SU-DHL-6 (cell line): ENCODE measurements at regions not wholly inside any gene's neighbourhood (a gene's known extent, or its start where the extent isn't known, plus 50 kb on each side); places are given as distances from the start of the nearest gene placed in this dataset.

Experiments used
- H2AFZ ChIP-seq: fragments of 200-600 bp; sonication (generic); 2 replicates; pipeline ENCODE4 v1.6.1; 2014; ENCODE audit warnings: low read depth, mild to moderate bottlenecking, moderate library complexity, mixed read lengths, antibody characterized with exemption, low read length; ENCODE audit not compliant: severe bottlenecking
- H3F3A ChIP-seq: fragments of 200-600 bp; shearing (Covaris generic); 2 replicates; pipeline ENCODE4 v1.6.0; 2016; ENCODE audit warnings: antibody characterized with exemption, mild to moderate bottlenecking; ENCODE audit not compliant: insufficient read depth
- H3K27ac ChIP-seq: fragments of 200-600 bp; sonication (generic); 2 replicates; pipeline ENCODE4 v1.5.1; 2016; ENCODE audit warnings: low read depth, mild to moderate bottlenecking, low read length, moderate library complexity, mixed read lengths
- H3K27me3 ChIP-seq: fragments of 200-600 bp; sonication (generic), shearing (Covaris generic); 2 replicates; pipeline ENCODE4 v1.6.0; 2014; ENCODE audit warnings: mild to moderate bottlenecking, low read length
- H3K36me3 ChIP-seq: fragments of 200-600 bp; sonication (generic); 2 replicates; pipeline ENCODE4 v1.6.1; 2014; ENCODE audit warnings: mild to moderate bottlenecking, low read length, mixed read lengths
- H3K4me2 ChIP-seq: fragments of 300-600, 200-600 bp; shearing (Covaris generic), sonication (generic); 2 replicates; pipeline ENCODE4 v1.6.0; 2014; ENCODE audit warnings: low read length, low read depth, mild to moderate bottlenecking; ENCODE audit not compliant: poor library complexity, severe bottlenecking
- H3K4me3 ChIP-seq: fragments of 200-600 bp; sonication (generic); 2 replicates; pipeline ENCODE4 v1.5.1; 2014; ENCODE audit warnings: antibody characterized with exemption, low read length, mild to moderate bottlenecking, mixed read lengths; ENCODE audit not compliant: insufficient read depth, poor library complexity, severe bottlenecking
- H3K79me2 ChIP-seq: fragments of 200-600 bp; sonication (generic); 2 replicates; pipeline ENCODE4 v1.6.1; 2014; ENCODE audit warnings: mild to moderate bottlenecking, low read length, moderate library complexity; ENCODE audit not compliant: insufficient read depth
- H3K9ac ChIP-seq: fragments of 200-600 bp; sonication (generic); 2 replicates; pipeline ENCODE4 v1.7.0; 2014; ENCODE audit warnings: mild to moderate bottlenecking, low read length
- H3K9me2 ChIP-seq: fragments of 200-600 bp; sonication (generic); replicated peaks from 2 replicates; pipeline ENCODE4 v1.6.1; 2014; ENCODE audit warnings: low read length; ENCODE audit not compliant: insufficient read depth
- H3K9me3 ChIP-seq: fragments of 200-600 bp; sonication (generic); 2 replicates; pipeline ENCODE4 v1.6.1; 2014; ENCODE audit warnings: low read length, mixed read lengths; ENCODE audit not compliant: insufficient read depth
- H4K20me1 ChIP-seq: fragments of 200-600 bp; sonication (generic); 2 replicates; pipeline ENCODE4 v1.6.1; 2014; ENCODE audit warnings: low read depth, mild to moderate bottlenecking, antibody characterized with exemption, low read length, moderate library complexity, mixed read lengths
- EZH2phosphoT487 ChIP-seq: fragments of 200-600 bp; sonication (generic), shearing (Covaris generic); conservative IDR thresholded peaks from 2 replicates; pipeline ENCODE4 v1.6.1; 2018; ENCODE audit warnings: mild to moderate bottlenecking, antibody characterized with exemption, low read length, moderate library complexity, mixed read lengths
- TF ChIP-seq, protein P1 (sequence below): fragments of 200-600 bp; sonication (generic); IDR thresholded peaks from one replicate; pipeline ENCODE4 v1.5.1; 2017; ENCODE audit warnings: antibody characterized with exemption, mild to moderate bottlenecking, low read length, moderate library complexity; ENCODE audit not compliant: insufficient read depth, poor library complexity, severe bottlenecking

DNA sequence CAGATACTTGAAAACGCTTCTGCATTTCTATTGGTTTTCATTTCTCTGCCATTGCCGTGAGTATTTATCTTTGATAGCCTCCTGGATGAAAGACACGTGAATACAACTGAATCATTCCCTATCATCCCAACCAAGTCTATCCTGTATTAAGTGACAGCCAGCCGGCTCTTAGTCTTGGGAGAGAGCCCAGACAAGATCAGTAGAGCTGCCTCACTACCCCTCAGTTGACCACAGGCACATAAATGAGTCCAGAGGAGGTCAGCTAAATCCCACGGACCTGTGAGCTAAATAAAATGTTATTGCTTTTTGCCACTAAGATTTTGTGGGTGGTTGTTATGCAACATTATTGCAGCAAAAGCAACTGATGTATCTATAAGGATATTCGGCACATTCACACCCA is 639.0 kb upstream of the ACO1 start:
- Histone ChIP-seq H3K27ac (no peak overlapping the region), H3K27me3 (no peaks in the 10 kb centered on the region), H3K9me3 (no peaks in the 10 kb centered on the region), H3K4me2 (no peak overlapping the region), H4K20me1 (no peaks in the 10 kb centered on the region), H3K9ac (no peak overlapping the region), H3K36me3 (no peaks in the 10 kb centered on the region), H3K4me3 (no peak overlapping the region), H2AFZ (no peak overlapping the region), H3K79me2 (no peaks in the 10 kb centered on the region), H3K9me2 (no peaks in the 10 kb centered on the region), H3F3A (no peaks in the 10 kb centered on the region)
- TF ChIP-seq EZH2phosphoT487: no peak
- TF ChIP-seq, protein P1, sequence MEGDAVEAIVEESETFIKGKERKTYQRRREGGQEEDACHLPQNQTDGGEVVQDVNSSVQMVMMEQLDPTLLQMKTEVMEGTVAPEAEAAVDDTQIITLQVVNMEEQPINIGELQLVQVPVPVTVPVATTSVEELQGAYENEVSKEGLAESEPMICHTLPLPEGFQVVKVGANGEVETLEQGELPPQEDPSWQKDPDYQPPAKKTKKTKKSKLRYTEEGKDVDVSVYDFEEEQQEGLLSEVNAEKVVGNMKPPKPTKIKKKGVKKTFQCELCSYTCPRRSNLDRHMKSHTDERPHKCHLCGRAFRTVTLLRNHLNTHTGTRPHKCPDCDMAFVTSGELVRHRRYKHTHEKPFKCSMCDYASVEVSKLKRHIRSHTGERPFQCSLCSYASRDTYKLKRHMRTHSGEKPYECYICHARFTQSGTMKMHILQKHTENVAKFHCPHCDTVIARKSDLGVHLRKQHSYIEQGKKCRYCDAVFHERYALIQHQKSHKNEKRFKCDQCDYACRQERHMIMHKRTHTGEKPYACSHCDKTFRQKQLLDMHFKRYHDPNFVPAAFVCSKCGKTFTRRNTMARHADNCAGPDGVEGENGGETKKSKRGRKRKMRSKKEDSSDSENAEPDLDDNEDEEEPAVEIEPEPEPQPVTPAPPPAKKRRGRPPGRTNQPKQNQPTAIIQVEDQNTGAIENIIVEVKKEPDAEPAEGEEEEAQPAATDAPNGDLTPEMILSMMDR: no peak

- H3K9ac ChIP-seq: no peak overlapping the region
- H3K79me2 ChIP-seq: no peaks in the 10 kb centered on the region
- no peaks in the 10 kb centered on the region for H3K27me3 ChIP-seq
- H3K27ac ChIP-seq: no peak overlapping the region
- no peaks in the 10 kb centered on the region for H3K9me3 ChIP-seq
- TF ChIP-seq EZH2phosphoT487: no peak
- TF ChIP-seq, protein P1: no peak
- no peak overlapping the region for H3K4me3 ChIP-seq
- no peak overlapping the region for H2AFZ ChIP-seq
- H3K36me3 ChIP-seq: no peaks in the 10 kb centered on the region
- no peak overlapping the region for H3K4me2 ChIP-seq
- H3F3A ChIP-seq: no peaks in the 10 kb centered on the region
- no peaks in the 10 kb centered on the region for H3K9me2 ChIP-seq
- no peaks in the 10 kb centered on the region for H4K20me1 ChIP-seq
Observed at GRCh38 chr9:31745886-31746285, 638.6 kb upstream of the ACO1 start.

- 0 out of 2 replicates have a peak, but pooled peaks cover 4% of the 10 kb centered on the region for H3K9me2 ChIP-seq
- no peaks in the 10 kb centered on the region for H3K36me3 ChIP-seq
- no peak overlapping the region for H3K9ac ChIP-seq
- no peaks in the 10 kb centered on the region for H3K27me3 ChIP-seq
- no peaks in the 10 kb centered on the region for H4K20me1 ChIP-seq
- no peak overlapping the region for H3K4me2 ChIP-seq
- H3F3A ChIP-seq: no peaks in the 10 kb centered on the region
- H3K79me2 ChIP-seq: no peaks in the 10 kb centered on the region
- H2AFZ ChIP-seq: no peak overlapping the region
- no peak overlapping the region for H3K27ac ChIP-seq
- H3K9me3 ChIP-seq: no peaks in the 10 kb centered on the region
- TF ChIP-seq, protein P1: no peak
- TF ChIP-seq EZH2phosphoT487: no peak
- H3K4me3 ChIP-seq: no peak overlapping the region
Observed at GRCh38 chr9:31753756-31754155, 630.7 kb upstream of the ACO1 start.
